Stomach smooth muscle (tissue), 2 donors: ENCODE measurements at regions not wholly inside any gene's neighbourhood (a gene's known extent, or its start where the extent isn't known, plus 50 kb on each side); places are given as distances from the start of the nearest gene placed in this dataset.

Experiments
- H3K27ac ChIP-seq: one replicate; pipeline ENCODE4 v1.7.0; 2013; ENCODE audit warnings: mild to moderate bottlenecking, low read length, inconsistent platforms
- H3K27me3 ChIP-seq, 2 donors: one replicate each; pipeline ENCODE4 v1.7.0; 2013; ENCODE audit warnings: low read length in 2 of 2; ENCODE audit not compliant: insufficient read depth in 2 of 2, control insufficient read depth in 1 of 2
- H3K36me3 ChIP-seq, 2 donors: one replicate each; pipeline ENCODE4 v1.7.0; 2013; ENCODE audit warnings: low read length in 2 of 2; ENCODE audit not compliant: control insufficient read depth in 2 of 2, insufficient read depth in 2 of 2
- H3K4me1 ChIP-seq: one replicate; pipeline ENCODE4 v1.7.0; 2013; ENCODE audit warnings: low read length; ENCODE audit not compliant: control insufficient read depth, insufficient read depth
- H3K4me3 ChIP-seq, 2 donors: one replicate each; pipeline ENCODE4 v1.7.0; 2013; ENCODE audit warnings: low read length in 2 of 2
- H3K9ac ChIP-seq, 2 donors: one replicate each; pipeline ENCODE4 v1.7.0; 2013; ENCODE audit warnings: low read length in 2 of 2, mild to moderate bottlenecking in 1 of 2
- H3K9me3 ChIP-seq, 2 donors: one replicate each; pipeline ENCODE4 v1.7.0; 2013; ENCODE audit warnings: low read length in 2 of 2; ENCODE audit not compliant: control insufficient read depth in 2 of 2
- donor health status: healthy.
- donor health status: Pancreatic carcinoma.

DNA sequence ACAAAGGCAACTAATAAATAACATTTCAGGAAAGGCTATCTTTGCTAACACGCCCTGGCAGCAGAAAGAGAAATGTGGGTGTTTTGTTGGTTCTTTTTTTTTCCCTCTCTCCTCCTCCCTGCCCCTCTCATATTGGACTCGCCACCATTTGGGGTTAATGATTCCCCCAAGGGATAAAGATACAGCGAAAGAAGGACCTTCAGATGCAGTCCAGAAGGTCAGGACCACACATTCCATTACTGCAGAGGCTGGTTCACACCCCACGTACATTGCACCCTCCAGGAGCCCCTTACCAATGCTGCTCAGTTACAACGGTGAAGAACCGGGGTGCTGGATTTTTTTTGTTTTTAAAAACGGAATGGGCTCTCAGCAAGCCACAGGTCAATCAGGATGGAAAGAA, 156.9 kb upstream of the TIAM1 start:
- Histone ChIP-seq H3K4me3 (no peak overlapping the region), H3K27ac (no peak overlapping the region), H3K36me3 (no peaks in the 10 kb centered on the region), H3K9me3 (no peaks in the 10 kb centered on the region), H3K9ac (no peak overlapping the region), H3K27me3 (no peaks in the 10 kb centered on the region), H3K4me1 (no peaks in the 10 kb centered on the region)

DNA sequence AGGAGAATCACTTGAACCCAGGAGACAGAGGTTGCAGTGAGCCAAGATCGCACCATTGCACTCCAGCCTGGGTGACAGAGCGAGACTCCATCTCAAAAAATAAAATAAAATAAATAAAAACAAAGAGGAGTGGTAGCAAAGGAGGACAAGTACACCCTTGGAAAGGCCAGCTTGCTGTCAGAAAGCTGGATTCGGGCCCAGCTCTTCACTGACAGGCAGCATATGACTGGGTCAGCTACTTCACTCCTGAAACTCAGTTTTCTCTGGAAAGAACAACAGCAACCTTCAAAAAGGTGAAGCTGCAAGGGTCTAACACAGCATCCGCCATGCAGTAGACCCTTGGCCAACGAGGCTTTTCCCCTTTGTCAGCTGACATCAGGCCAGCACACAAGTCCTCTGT, 156.0 kb upstream of the TIAM1 start:
- Histone ChIP-seq H3K4me3 (no peak overlapping the region), H3K4me1 (no peaks in the 10 kb centered on the region), H3K9ac (no peak overlapping the region), H3K36me3 (no peaks in the 10 kb centered on the region), H3K9me3 (no peaks in the 10 kb centered on the region), H3K27ac (no peak overlapping the region), H3K27me3 (no peaks in the 10 kb centered on the region)

DNA sequence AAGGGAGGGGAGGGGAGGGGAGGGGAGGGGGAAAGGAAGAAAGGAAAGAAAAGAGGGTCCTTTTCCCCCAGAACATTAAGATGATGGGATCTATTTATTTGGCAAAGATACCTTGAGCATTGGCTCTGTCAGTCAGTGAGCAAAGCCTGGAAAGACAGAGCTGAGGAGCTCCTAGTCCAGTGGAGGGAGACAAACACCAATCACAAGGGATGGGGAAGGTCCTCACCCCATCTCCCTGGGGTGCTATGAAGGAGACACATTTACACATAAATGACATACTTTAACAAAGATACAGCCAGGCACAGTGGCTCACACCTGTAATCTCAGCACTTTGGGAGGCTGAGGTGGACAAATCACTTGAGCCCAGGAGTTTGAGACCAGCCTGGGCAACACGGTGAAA, 154.9 kb upstream of the TIAM1 start:
- H3K27me3 ChIP-seq = no peaks in the 10 kb centered on the region
- no peaks in the 10 kb centered on the region for H3K9me3 ChIP-seq

DNA sequence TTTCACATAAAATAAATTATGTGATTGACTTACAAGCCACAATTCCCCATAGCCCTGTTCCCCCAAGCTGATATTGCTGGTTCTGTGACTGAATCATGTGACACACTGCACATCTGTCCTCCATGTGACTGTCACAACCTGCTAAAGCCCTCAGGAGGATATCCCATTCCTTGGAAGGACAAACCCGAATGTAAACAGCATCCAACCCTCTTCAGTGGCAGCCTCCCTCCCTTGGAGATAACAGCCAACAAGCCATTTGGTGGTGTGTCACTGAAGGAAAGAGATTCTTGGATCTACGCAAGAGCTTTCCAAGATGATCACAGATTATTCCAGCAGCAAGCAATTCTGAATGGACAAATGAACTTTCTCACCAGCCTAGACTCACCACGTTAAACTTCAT, 153.9 kb upstream of the TIAM1 start:
- Histone ChIP-seq H3K36me3 (no peaks in the 10 kb centered on the region), H3K4me3 (no peak overlapping the region), H3K9ac (no peak overlapping the region), H3K27me3 (no peaks in the 10 kb centered on the region), H3K9me3 (no peaks in the 10 kb centered on the region), H3K27ac (no peak overlapping the region), H3K4me1 (no peaks in the 10 kb centered on the region)

More for the DNA sequence above, 154.9 kb upstream of the TIAM1 start:
- Histone ChIP-seq H3K9ac (no peak overlapping the region), H3K36me3 (no peaks in the 10 kb centered on the region), H3K4me3 (no peak overlapping the region), H3K27ac (no peak overlapping the region), H3K4me1 (no peaks in the 10 kb centered on the region)

DNA sequence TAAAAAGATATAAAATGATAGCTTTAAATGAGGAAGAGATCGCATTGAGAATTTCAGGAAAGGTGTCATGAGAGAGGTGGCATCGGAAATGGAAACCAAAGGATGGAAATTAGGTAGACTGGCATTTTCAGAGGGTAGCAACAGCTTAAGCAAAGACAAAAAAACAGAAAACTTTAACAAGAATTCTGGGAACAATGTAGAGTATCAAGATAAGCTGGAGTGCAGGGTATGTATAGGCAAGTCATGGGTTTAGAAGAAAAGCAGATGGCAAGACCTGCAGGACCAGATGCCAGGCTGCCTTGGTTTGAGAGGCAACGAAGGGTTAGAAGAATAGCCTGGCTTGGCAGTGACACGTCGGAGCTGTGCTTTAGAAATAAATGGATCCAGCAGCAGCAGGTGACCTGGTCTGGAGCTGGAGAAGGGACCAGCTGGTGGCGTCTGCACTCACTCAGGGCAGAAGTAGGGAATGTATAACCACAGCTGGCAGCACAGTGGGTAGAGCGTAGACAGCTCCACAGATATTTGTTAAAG, 149.4 kb upstream of the TIAM1 start:
- no peak overlapping the region for H3K4me3 ChIP-seq
- no peaks in the 10 kb centered on the region for H3K36me3 ChIP-seq

DNA sequence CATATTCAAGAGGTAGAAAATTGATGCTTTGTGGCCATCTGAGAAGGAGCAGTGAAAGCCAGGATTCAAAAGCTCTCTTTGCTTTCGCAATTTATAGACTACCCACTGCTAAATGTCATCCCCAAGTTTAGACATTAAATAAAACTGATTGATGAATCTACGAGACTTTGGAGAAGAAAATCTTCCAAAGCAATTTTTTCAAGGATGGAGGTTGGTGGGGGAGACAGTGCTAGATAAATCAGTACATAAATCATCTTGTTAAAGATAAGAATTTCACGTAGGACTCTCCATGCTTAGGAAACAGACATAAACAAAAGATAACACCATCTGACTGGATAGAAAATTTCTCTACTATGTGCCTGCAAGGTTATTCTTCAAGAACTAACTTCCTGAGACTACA, 147.6 kb upstream of the TIAM1 start:
- no peak overlapping the region for H3K4me3 ChIP-seq
- no peaks in the 10 kb centered on the region for H3K9me3 ChIP-seq
- no peaks in the 10 kb centered on the region for H3K36me3 ChIP-seq
- H3K4me1 ChIP-seq = no peaks in the 10 kb centered on the region
- no peak overlapping the region for H3K9ac ChIP-seq
- H3K27me3 ChIP-seq = no peaks in the 10 kb centered on the region
- no peak overlapping the region for H3K27ac ChIP-seq

More for the DNA sequence above, 149.4 kb upstream of the TIAM1 start:
- Histone ChIP-seq H3K4me1 (no peaks in the 10 kb centered on the region), H3K9me3 (no peaks in the 10 kb centered on the region), H3K27me3 (no peaks in the 10 kb centered on the region), H3K27ac (no peak overlapping the region), H3K9ac (no peak overlapping the region)

DNA sequence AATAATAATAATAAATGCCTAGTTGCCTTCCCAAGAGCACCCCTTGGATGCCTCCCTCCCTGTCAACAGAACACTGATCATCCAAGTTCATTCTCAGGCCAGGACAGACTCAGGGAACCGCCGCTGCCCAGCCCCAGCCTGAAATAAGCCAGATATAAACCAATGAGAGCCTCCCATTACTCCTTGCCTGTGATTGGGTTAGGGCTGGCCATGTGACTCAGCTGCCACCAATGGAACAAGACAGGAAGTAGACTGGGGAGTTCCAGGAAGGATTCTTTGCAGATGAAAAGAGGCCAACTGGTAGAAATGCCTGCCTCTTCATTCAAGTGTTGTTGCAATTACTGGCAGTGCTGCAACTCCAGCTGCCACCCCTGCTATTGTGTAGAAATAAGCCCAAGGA, 146.4 kb upstream of the TIAM1 start:
- H3K4me3 ChIP-seq = no peak overlapping the region
- H3K36me3 ChIP-seq = no peaks in the 10 kb centered on the region
- peaks cover 0 to 4% of the 10 kb centered on the region in 2 donors for H3K9me3 ChIP-seq
- H3K4me1 ChIP-seq = no peaks in the 10 kb centered on the region
- no peak overlapping the region for H3K27ac ChIP-seq
- no peaks in the 10 kb centered on the region for H3K27me3 ChIP-seq
- H3K9ac ChIP-seq = no peak overlapping the region

DNA sequence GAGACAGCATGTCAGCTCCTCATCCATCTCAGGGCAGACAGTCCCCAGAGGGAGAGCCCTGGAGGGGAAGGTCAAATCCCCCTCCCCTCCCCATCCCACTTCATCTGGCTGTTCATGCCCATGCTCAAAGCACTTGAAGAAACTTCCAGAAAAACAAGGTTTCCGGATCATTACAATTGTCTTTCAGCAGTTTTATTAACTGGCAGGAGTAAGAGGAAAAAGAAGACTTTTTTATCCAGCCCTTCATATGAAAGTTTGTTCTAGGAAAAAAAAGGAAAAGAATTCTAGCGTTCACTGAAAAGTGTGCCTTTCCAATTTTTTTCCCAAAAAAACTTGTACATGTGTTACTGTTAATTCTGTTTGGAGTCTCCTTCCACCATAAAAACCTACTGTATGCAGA, 145.7 kb upstream of the TIAM1 start:
- Histone ChIP-seq H3K27me3 (no peaks in the 10 kb centered on the region), H3K36me3 (no peaks in the 10 kb centered on the region), H3K27ac (no peak overlapping the region), H3K4me3 (no peak overlapping the region), H3K9me3 (peaks cover 0 to 8% of the 10 kb centered on the region in 2 donors), H3K9ac (no peak overlapping the region), H3K4me1 (no peaks in the 10 kb centered on the region)

DNA sequence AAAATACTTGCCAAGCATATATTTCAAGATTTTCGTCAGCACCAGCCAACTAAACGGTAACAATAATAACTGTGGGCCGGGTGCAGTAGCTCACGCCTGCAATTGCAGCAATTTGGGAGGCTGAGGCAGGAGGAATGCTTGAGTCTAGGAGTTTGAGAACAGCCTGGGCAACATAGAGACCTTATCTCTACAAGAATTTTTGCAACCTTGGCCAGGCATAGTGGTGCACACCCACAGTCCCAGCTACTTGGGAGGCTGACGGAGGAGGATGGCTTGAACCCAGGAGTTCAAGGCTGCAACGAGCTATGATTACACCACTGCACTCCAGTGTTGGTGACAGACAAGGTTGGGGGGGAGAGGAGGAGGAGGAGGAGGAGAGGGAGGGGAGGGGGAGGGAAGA, 145.0 kb upstream of the TIAM1 start:
- Histone ChIP-seq H3K4me3 (no peak overlapping the region), H3K9me3 (peaks cover 0 to 11% of the 10 kb centered on the region in 2 donors), H3K36me3 (no peaks in the 10 kb centered on the region), H3K9ac (no peak overlapping the region), H3K4me1 (no peaks in the 10 kb centered on the region), H3K27ac (no peak overlapping the region), H3K27me3 (no peaks in the 10 kb centered on the region)

DNA sequence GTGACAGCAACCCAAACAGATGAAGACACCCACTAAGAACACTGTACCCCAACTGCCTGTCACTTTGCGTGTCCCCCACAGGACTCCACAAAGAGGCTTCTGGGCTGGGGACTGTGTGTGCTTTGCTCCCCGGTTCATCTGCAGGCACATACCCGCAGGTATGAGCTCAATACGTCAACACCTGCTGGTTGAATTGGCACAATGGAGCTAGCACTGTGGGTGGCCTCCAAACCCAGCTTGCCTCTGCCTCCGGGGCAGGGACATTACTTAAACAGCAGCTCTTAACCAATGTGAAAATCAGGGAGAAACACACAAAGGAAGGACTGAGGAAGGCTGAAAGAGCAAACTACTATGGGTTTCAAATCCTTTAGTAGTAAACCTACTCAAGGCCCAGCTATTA, 140.2 kb upstream of the TIAM1 start:
- Histone ChIP-seq H3K9ac (no peak overlapping the region), H3K27me3 (no peaks in the 10 kb centered on the region), H3K36me3 (no peaks in the 10 kb centered on the region), H3K4me1 (no peaks in the 10 kb centered on the region), H3K27ac (no peak overlapping the region), H3K4me3 (no peak overlapping the region), H3K9me3 (peaks cover 8 to 23% of the 10 kb centered on the region in 2 donors)

DNA sequence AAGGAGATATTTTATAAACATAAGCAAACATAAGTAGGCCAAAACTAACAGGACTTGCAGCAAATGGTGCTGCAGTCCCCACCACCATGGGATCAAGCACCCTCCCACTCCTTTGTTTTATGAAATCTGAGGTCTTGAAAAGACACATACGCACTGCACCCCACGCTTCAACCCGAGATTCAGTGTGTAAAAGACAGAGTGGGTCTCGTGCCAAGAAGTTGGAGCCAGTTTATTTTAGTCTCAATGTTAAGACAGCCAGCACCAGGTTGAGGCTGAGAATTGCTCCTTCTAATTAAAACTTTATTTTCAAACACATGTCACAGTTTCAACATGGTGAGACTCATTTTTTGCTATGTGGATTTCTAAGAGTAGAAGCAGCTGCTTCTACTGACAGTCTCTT, 139.1 kb upstream of the TIAM1 start:
- H3K27me3 ChIP-seq = no peaks in the 10 kb centered on the region

More for the DNA sequence above, 139.1 kb upstream of the TIAM1 start:
- H3K36me3 ChIP-seq = no peaks in the 10 kb centered on the region
- peaks cover 8 to 23% of the 10 kb centered on the region in 2 donors for H3K9me3 ChIP-seq
- no peak overlapping the region for H3K4me3 ChIP-seq
- H3K9ac ChIP-seq = no peak overlapping the region
- H3K4me1 ChIP-seq = no peaks in the 10 kb centered on the region
- H3K27ac ChIP-seq = no peak overlapping the region
